LNCaP clone FGC (cell line): ENCODE measurements at regions not wholly inside any gene's neighbourhood (a gene's known extent, or its start where the extent isn't known, plus 50 kb on each side); places are given as distances from the start of the nearest gene placed in this dataset.

Source experiments
- DNase-seq: peaks from one replicate; pipeline ENCODE4 v3.0.0-alpha.2; 2011; ENCODE audit warnings: low read depth
- H3K4me3 ChIP-seq: 2 replicates; pipeline ENCODE4 v1.5.1; 2011; ENCODE audit warnings: mild to moderate bottlenecking, low read depth, low read length, control low read depth
- TF ChIP-seq, protein P1 (sequence below): IDR thresholded peaks from 2 replicates; pipeline ENCODE4 v1.5.1; 2012; ENCODE audit warnings: mild to moderate bottlenecking; ENCODE audit not compliant: control insufficient read depth, insufficient read depth; ENCODE audit errors: extremely low read depth

GRCh38 chr6:105847433-105847832 is 238.7 kb upstream of the PRDM1 start:
- DNase-seq: no peak
- no peak overlapping the region for H3K4me3 ChIP-seq
- TF ChIP-seq, protein P1, sequence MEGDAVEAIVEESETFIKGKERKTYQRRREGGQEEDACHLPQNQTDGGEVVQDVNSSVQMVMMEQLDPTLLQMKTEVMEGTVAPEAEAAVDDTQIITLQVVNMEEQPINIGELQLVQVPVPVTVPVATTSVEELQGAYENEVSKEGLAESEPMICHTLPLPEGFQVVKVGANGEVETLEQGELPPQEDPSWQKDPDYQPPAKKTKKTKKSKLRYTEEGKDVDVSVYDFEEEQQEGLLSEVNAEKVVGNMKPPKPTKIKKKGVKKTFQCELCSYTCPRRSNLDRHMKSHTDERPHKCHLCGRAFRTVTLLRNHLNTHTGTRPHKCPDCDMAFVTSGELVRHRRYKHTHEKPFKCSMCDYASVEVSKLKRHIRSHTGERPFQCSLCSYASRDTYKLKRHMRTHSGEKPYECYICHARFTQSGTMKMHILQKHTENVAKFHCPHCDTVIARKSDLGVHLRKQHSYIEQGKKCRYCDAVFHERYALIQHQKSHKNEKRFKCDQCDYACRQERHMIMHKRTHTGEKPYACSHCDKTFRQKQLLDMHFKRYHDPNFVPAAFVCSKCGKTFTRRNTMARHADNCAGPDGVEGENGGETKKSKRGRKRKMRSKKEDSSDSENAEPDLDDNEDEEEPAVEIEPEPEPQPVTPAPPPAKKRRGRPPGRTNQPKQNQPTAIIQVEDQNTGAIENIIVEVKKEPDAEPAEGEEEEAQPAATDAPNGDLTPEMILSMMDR: no peak

- no peak for DNase-seq
- TF ChIP-seq, protein P1: no peak
- no peak overlapping the region for H3K4me3 ChIP-seq
Measured at GRCh38 chr6:105844275-105844883, 241.8 kb upstream of the PRDM1 start.

- H3K4me3 ChIP-seq: no peak overlapping the region
- TF ChIP-seq, protein P1: no peak
- DNase-seq: no peak
Measured at GRCh38 chr6:105839266-105839665, 246.9 kb upstream of the PRDM1 start.

DNA sequence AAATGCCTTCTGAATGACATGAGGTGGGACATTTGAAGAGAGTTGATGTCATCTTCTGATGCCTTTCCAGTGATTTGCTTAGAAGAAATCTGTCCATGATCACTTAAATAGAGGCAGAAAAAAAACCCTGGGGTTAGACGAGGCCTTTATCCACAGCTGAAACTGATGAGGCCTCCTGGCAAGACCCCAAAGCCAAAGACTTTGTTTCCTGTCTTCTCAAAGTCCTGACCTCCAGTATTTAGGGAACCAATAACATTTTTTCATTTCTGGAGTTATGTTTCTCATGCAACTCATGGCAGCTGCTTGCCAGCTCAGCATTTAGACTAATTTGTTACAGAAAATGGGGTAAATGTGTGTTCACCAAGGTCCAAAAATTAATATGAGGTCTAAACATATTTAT is 248.0 kb upstream of the PRDM1 start:
- DNase-seq: no peak
- TF ChIP-seq, protein P1: no peak

DNA sequence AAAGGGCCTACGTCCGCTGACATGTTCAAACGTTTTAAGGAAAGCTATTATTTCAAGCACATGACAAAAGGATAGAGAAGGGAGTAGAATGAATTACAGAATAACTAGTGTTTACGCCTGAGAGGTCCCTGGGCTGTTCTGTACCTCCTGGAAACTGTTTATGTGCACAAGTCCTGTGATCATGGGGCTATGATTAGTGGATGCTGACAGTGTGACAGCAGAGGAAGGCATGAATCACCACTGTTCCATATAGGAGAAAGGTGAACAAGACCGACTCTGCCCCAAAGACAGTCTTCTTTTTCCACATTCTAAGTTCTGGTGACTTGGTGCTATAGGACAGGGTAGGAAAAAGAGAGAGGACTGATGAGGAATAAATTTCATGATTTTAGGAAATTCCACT is 249.2 kb upstream of the PRDM1 start:
- TF ChIP-seq, protein P1: no peak
- H3K4me3 ChIP-seq: no peak overlapping the region
- no peak for DNase-seq

More for the DNA sequence above, 248.0 kb upstream of the PRDM1 start:
- H3K4me3 ChIP-seq: no peak overlapping the region

DNA sequence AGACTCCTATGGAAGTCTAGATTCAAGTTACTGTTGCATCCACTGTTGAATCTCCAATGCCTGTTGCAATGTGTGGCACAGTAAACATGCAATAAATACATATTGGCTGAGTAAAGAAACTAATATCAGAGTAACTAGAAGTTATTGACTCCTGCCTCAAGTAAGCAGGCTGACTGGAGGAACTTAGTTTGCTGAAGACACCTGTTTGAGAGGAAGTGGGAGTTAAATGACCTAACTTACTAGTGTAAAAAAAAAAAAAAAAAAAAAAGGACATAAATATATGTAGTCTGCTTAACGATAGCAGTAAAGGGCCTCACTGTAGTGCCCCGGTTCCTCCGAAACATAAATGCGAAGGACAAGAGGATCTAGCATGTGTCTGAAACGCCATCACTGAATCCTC is 249.8 kb upstream of the PRDM1 start:
- no peak for DNase-seq
- TF ChIP-seq, protein P1: no peak
- H3K4me3 ChIP-seq: no peak overlapping the region

GRCh38 chr6:105835373-105835772 is 250.8 kb upstream of the PRDM1 start:
- TF ChIP-seq, protein P1: 0 out of 2 replicates have a peak, but pooled peaks have one; percentile 9
- no peak for DNase-seq
- H3K4me3 ChIP-seq: no peak overlapping the region
